Skeletal muscle cell (primary cell): ENCODE measurements at regions not wholly inside any gene's neighbourhood (a gene's known extent, or its start where the extent isn't known, plus 50 kb on each side); places are given as distances from the start of the nearest gene placed in this dataset.
"Not testable (repeated sequence)": the region's sequence is repeated elsewhere in the genome, so short reads cannot be mapped to it uniquely, and the experiment has no call there.

Experiments used
- DNase-seq: peaks from one replicate; pipeline ENCODE4 v3.0.0-alpha.2; 2010; ENCODE audit warnings: low read depth
- H3K4me3 ChIP-seq: 2 replicates; pipeline ENCODE4 v1.5.1; 2011; ENCODE audit warnings: low read depth, mild to moderate bottlenecking, control low read depth, low read length, moderate library complexity

DNA sequence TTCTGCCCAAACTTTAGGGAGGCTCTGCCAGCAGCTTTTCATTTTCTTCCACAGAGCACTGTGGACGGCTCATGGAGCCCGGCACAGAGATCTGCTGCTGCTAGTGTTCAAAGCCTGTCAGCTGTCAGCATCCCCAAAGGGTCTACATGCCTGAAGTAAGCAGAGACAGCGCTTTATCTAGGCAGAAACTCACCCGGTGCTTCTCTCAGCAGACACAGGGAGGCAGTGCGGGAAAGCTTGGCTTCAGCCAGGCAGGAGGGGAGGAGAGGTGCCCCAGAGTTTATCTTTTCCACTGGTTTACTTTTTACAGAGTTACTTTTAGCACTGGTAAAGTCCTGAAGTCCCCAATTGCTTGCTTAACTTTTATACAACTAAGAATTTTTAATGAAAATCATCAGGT lies 339.3 kb downstream of the NKX6-1 start:
- H3K4me3 ChIP-seq: no peak overlapping the region
- no peak for DNase-seq

DNA sequence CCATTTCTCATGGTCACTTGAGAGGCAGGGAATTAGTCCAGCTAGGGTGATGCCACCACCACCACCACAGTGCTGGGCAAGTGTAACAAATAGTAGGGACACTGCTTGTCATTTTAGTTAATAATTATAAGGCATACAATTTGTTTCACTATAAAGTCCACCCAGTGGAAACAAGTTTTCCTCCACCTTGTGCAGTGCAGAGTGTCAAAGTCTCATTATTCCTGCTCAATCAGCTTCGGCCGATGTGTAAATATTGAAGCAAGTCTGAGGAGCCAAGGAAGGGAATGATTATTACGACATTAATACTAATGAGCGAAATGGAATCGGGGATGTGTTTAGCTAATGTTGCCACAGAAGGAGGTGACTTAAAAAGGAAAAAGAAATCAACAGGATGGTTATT lies 340.4 kb downstream of the NKX6-1 start:
- H3K4me3 ChIP-seq: no peak overlapping the region
- no peak for DNase-seq

DNA sequence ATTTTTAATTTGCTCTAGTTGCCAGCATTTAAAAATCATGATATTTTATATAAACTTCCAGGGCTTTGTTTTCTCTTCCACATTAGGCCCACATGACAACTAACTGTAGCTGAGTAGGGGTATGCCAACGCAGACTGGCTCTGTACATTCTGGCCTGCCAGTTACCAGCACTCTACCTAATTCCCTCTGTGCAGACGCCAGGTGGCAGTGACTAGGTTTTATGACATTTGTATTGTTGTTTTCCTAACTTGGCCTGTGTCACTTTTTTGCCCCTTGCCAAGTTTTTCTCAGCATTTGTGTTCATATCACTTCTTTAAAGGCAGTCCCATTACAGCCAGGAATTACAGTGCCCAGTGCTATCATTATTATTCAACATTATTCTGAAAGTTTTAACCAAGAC lies 347.5 kb downstream of the NKX6-1 start:
- no peak for DNase-seq
- no peak overlapping the region for H3K4me3 ChIP-seq

DNA sequence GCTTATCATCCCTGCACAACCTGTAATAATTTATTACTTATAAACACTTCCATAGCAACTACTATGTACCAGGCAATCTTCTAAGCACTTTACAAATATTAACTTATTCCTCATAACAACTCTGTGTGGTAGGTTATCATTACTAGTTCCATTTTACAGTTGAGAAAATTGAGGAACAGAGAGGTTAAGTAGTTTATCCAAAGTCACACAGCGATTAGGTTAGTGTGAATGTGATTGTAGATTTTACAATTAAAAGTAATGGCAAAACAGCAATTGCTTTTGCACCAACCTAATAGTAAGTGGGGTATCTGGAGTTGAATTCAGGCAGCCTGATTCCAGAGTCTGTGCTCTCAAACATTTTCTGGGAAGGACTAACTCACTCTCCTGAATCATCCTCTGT lies 348.9 kb downstream of the NKX6-1 start:
- DNase-seq: no peak
- no peak overlapping the region for H3K4me3 ChIP-seq

DNA sequence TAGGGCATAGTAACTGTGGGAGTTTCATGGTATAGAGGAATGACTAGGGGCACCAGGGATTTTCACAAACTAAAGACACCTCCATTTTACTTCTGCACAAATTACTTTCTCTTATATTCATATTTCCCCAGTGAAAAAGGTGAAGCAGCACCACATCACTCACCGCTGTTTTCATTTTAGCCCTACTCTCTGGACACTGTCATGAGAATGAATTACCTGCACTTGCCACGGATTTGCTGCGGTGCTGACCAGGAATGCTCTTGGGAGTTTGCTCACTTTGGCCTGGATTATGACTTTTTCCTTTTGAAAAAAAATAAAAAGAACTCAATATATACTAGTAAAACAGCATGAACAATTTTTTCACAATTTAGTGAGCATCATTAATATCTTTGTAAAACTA lies 351.3 kb downstream of the NKX6-1 start:
- H3K4me3 ChIP-seq: no peak overlapping the region

DNA sequence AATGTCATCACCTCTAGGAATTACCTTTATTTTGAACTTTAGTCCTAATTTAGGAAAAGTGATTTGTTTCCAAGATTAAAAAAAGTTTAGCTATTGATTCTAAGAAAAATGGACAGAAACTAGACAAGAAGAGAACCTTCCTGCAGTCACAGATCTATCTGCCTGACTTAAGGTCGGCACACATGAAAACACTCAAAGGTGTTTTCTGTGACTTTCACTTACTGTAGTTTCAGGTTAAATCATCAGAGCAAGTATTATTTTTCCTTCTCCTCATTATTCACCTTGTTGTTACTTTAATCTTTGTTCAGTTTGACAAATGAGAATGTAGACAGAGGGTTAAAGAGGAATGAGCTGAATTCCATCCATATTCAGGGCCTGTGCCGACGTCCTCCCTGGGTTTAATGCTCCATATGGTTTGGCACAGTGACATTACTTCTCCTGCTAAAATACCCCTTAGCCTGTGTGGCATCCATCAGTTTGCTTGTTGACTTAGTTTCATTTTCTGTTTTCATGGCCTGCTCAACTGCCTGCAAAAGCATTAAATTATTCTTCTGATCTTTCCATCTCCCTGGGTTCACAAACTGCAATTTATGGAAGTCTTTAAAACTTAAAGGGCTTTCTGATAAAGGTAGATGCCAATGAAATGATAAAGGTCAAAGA lies 352.7 kb downstream of the NKX6-1 start:
- H3K4me3 ChIP-seq: no peak overlapping the region
- DNase-seq: no peak

More for the DNA sequence above, 351.3 kb downstream of the NKX6-1 start:
- no peak for DNase-seq

DNA sequence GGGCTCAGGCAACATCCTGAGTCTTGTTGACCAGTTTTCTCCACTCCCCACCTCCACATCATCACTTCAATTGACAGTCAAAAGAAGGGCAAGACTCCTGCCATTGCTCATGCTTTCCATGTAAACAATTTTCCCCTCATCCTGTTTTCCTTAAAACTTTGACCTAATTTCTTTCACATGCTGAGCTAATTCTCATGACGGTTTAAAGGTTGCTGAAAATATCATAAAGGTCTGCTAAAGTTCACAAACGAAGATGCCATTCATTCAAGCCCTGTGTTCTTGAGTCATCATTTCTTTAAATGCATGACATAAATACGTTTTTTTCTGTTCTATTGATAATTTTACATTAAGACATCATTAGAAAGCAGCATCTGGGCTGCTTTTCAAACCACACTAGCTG lies 353.9 kb downstream of the NKX6-1 start:
- no peak overlapping the region for H3K4me3 ChIP-seq
- no peak for DNase-seq

DNA sequence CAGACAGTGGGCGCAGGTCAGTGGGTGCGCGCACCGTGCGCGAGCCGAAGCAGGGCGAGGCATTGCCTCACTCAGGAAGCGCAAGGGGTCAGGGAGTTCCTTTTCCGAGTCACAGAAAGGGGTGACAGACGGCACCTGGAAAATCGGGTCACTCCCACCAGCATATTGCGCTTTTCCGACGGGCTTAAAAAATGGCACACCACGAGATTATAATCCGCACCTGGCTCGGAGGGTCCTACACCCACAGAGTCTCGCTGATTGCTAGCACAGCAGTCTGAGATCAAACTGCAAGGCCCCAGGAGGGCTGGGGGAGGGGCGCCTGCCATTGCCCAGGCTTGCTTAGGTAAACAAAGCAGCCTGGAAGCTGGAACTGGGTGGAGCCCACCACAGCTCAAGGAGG lies 372.2 kb downstream of the NKX6-1 start:
- H3K4me3 ChIP-seq, DNase-seq: not testable (repeated sequence)

DNA sequence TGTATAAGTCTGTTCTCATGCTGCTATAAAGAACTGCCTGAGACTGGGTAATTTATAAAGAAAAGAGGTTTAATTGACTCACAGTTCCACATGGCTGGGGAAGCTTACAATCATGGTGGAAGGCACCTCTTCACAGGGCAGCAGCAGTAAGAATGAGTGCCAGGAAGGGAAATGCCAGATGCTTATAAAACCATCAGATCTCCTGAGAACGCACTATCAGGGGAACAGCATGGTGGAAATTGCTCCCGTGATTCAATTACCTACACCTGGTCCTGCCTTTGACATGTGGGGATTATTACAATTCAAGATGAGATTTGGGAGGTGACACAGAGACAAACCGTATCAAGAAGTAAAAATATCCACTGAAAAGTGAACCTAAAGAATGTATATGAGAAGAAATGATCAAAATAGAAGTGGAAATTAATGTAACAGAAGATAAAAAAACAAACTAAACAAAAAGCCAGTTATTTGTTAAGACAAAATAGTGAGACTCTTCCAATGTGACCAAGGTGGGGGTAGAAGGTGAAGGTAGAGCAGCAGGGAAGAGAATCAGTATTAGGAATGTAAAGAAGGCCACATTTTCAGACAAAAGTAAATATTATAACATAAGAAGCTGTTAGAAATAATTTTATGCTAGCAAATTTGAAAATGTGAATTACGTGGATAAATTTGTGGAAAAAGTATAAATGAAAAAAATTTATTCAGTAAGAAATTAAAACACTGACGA lies 372.9 kb downstream of the NKX6-1 start:
- H3K4me3 ChIP-seq: no peak overlapping the region
- DNase-seq: no peak

DNA sequence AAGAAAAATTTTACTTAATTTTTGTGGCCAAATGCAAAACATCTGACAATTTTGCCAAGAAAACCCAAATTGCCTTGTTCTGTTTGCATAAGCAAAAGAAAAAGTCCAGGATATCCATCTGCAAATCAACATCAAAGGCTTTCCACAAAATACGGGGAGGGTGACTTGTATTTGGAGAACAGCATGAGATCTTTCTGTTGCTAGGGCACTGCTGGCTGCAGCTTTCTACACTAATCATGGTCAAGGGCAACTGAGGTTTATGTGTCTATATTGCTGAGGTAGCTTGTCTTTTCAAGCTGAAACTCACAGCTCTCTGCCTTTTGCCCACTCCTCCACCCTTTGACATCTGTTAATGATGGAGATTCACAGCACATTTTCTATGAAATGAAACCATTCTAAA lies 389.1 kb downstream of the NKX6-1 start:
- no peak for DNase-seq
- H3K4me3 ChIP-seq: no peak overlapping the region

DNA sequence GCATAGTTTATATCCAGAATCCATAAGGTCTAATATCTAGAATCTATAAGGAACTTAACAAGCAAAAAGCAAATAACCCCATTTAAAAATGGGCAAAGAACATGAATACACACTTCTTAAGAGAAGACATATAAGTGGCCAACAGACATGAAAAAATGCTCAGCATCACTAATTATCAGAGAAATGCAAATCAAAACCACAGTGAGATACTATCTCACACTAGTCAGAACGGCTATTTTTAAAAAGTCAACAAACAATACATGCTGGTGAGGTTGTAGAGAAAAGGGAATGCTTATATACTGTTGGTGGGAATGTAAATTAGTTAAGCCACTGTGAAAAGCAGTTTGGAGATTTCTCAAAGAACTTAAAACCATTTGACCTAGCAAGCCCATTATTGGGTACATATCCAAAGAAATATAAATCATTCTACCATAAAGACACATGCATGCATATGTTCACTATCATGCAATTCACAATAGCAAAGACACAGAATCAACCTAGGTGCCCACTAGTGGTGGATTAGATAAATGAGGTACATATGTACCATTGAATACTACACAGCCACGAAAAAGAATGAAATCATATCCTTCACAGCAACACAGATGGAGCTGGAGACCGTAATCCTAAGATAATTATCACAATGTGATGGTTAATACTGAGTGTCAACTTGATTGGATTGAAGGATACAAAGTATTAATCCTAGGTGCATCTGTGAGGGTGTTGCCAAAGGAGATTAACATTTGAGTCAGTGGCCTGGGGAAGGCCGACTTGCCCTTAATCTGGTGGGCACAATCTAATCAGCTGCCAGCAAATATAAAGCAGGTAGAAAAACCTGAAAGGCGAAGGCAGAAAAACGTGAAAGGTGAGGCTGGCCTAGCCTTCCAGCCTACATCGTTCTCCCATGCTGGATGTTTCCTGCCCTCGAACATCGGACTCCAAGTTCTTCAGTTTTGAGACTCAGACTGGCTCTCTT lies 397.2 kb downstream of the NKX6-1 start:
- not testable (repeated sequence) for DNase-seq, H3K4me3 ChIP-seq

DNA sequence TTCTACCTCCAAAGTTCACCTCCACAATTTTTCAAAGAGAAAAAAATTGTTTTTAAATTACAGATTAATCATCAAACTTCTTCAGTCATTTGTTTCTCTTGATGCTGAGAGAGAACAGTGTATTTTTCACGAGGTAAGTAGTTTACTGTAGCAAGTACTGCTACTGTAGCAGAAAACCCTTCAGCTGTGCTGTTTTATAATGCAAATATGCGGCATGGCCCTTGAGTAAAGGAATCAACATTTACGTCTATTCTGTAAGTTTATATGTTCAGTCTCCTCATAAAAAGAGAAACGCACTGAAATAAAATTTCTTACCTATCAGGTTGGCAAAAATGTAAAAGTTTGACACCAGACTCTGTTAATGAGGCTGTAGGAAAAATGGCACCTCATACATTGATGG lies 399.0 kb downstream of the NKX6-1 start:
- H3K4me3 ChIP-seq: no peak overlapping the region
- DNase-seq: no peak

DNA sequence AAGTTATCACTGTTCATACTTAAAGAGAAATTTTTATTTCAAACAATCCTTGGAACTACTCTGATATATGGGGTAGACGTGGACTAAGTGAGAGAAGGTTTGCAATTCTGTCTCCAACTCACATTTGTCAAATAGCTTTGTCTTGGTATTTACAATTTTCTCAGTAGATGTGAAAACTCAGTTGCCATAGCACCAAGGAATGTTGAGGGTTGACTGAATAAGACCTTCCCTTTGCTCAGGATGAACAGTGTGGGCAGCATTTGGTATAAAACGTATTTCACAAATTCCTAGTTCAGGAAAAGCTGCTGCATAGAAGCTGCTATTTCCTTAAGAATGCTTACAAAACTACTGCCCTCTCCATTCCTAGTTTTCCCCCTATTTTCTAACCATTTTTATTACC lies 399.5 kb downstream of the NKX6-1 start:
- no peak for DNase-seq
- no peak overlapping the region for H3K4me3 ChIP-seq

DNA sequence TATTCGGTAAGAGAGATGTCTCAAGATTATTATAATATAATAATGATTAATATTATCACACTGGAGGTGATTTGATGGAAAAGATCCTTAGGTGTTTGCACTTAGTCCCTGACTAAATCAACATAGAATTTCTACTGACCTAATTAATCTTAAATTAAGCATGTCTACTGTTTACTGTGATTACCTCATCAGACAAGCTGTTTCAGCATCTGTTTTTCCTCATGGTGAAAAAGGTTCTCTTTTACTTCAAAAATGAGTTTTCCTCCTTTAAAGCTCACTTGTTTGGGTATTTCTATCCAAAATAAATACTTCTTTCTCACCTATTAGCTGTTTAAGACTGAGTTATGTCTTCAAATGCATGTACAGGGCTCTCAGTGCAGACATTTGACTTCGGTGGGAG lies 407.8 kb downstream of the NKX6-1 start:
- no peak overlapping the region for H3K4me3 ChIP-seq
- no peak for DNase-seq

DNA sequence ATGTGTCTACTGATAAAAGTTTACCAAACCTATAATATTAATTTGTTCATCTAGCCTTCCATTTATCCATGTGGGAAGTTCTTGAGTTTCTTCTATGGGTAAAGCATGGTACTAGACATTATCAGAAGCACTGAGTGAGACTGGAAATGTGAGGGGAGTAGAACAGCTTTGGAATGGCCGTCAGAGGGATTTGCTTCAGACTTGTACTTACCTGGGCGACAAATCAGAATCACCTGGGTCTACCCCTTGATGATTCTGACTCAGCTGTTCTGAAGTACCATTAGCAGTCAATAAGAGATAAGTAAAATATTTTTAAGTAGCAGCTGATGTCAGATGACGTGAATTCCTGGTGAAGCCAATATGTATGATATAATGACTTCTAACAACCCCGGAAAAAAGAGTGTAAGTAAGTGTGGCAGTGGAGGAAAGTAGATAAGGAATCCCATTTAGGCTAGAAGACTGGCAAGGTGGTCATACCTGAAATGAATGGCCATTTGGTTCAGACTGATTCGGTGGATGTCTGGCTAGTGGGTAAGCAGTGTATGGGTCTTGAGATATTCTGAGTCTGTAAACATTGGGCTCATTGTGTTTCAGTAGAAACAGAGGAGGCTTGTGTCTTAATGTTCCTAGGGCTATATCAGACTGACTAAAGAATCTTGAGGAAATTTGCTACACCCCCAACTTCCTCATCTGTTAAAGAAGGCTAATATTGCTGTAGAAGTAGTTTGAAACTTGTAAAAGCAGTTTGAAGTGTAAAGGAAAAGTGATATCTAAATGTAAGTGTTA lies 409.2 kb downstream of the NKX6-1 start:
- no peak overlapping the region for H3K4me3 ChIP-seq
- DNase-seq: no peak

DNA sequence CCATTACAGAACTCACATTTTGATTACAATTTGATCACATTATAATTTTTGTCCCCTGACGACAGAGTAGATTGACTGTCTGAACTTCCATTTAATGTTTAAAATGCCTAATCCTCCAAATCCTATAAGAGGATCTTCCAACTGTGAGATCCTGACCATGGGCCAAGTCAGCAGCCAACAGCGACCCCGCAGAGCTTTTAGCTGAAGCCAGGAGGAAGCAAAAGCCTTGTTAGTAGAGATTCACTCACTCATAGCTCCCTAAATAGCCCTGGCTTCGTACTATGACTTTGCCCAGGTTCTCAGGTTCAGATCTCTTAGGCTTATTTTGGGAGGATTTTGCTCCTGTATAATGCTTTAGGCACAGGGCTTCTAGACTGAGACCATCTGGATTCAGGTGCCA lies 413.1 kb downstream of the NKX6-1 start:
- DNase-seq: no peak
- H3K4me3 ChIP-seq: no peak overlapping the region

DNA sequence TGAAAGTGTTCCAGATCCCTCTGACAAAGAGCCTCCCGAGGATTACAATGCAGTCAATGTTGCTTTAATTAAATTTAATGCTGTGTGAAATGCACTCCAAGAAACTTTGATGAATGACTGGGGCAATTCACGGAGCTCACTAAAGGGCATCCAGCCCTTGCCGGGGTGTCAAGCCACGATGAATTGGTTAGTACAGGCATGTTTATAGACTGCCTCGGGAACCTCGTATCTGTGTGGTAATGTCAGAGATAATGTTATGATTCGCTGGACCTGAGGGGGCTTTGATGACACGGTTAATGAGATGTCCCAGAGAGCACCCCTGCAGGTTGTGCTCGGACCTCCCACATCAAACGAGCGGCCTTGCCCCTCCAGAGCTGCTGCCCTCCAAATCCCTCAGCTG lies 428.8 kb downstream of the NKX6-1 start:
- no peak overlapping the region for H3K4me3 ChIP-seq
- no peak for DNase-seq

DNA sequence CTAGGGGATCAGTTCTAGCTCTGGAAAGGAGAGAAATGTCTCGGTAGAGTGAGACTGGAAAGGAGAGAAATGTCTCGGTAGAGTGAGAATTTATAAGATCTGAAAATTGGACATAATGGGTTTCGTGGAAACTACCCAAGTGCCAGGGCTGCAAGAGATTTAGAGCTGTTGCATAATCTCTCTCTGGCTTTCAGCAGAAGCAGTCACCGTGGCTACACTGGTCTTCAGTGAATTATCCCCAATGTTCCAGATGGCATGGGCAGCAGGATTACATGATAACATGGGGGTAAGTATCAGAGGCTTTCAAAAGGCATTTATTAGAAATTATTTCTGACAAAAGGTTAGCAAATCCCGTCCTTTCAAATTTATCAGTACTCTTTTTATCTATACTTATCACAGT lies 435.5 kb downstream of the NKX6-1 start:
- H3K4me3 ChIP-seq: no peak overlapping the region
- no peak for DNase-seq

DNA sequence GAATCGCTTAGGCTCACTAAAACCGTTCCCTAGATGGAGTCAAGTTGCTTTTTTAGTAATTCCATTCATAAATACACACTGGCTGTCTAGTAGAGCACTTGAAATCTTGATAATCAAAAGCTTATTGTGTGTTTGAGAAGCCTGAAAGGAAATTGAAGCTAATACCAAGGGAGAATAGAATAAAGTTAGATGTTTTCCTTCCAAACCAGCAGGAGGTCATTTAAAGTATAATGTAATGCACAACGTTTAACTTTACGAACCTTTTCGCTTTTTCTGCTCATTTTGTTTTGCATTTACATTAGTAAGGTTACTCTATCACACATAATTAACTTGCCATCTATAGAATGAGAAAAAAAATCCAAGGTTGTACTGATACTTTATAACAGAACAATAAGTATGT lies 440.9 kb downstream of the NKX6-1 start:
- H3K4me3 ChIP-seq: no peak overlapping the region
- no peak for DNase-seq

DNA sequence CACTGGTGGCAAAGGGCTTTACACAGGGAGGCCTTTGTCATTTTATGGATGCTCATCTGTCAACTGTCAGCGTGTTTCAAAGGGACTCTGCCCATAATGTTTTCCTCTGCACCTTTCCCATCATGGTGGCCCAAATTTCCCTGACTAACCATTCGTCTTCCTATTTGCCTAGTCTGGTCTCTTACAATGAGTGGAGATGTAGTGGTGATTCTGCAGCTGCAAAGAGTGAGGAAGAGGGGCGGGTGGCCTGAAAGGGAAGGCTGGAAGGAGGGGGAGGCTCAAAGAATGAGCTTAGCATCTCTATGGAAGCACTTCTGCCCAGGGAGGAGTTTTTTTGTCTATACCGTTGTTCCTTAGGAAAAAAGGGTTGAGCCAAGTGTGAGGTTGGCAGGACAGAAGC lies 447.5 kb downstream of the NKX6-1 start:
- H3K4me3 ChIP-seq: no peak overlapping the region
- no peak for DNase-seq
